Hepatocyte (in vitro differentiated cells): ENCODE measurements at regions not wholly inside any gene's neighbourhood (a gene's known extent, or its start where the extent isn't known, plus 50 kb on each side); places are given as distances from the start of the nearest gene placed in this dataset.

Experiments
- EZH2phosphoT487 ChIP-seq: fragments of 200-600 bp; sonication (generic); IDR thresholded peaks from one replicate; pipeline ENCODE4 v1.6.1; 2018; ENCODE audit warnings: antibody characterized with exemption, mild to moderate bottlenecking, low read depth, moderate library complexity; ENCODE audit not compliant: unreplicated experiment, severe bottlenecking
- TF ChIP-seq, protein P1 (sequence below): fragments of 200-600 bp; sonication (generic); IDR thresholded peaks from 2 replicates; pipeline ENCODE4 v1.5.1; 2016; ENCODE audit warnings: antibody characterized with exemption, mild to moderate bottlenecking; ENCODE audit not compliant: poor library complexity

GRCh38 chr13:44224450-44225149 is 149.0 kb upstream of the SERP2 start:
- no peak for TF ChIP-seq EZH2phosphoT487
- TF ChIP-seq, protein P1, sequence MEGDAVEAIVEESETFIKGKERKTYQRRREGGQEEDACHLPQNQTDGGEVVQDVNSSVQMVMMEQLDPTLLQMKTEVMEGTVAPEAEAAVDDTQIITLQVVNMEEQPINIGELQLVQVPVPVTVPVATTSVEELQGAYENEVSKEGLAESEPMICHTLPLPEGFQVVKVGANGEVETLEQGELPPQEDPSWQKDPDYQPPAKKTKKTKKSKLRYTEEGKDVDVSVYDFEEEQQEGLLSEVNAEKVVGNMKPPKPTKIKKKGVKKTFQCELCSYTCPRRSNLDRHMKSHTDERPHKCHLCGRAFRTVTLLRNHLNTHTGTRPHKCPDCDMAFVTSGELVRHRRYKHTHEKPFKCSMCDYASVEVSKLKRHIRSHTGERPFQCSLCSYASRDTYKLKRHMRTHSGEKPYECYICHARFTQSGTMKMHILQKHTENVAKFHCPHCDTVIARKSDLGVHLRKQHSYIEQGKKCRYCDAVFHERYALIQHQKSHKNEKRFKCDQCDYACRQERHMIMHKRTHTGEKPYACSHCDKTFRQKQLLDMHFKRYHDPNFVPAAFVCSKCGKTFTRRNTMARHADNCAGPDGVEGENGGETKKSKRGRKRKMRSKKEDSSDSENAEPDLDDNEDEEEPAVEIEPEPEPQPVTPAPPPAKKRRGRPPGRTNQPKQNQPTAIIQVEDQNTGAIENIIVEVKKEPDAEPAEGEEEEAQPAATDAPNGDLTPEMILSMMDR: no peak
